ENCODE measurements at regions not wholly inside any gene's neighbourhood (a gene's known extent, or its start where the extent isn't known, plus 50 kb on each side); places are given as distances from the start of the nearest gene placed in this dataset.

- TF ChIP-seq CTCF (conservative IDR thresholded peaks at IDR 0.05; ENCODE audit: low read length) = no peak
- no peak for TF ChIP-seq EZH2phosphoT487 (IDR thresholded peaks at IDR 0.05; ENCODE audit: borderline replicate concordance, low read depth, low read length)
These were observed 212.2 kb upstream of the ROBO1 start for GRCh38 chr3:79979990-79980389.
